ENCODE measurements at regions not wholly inside any gene's neighbourhood (a gene's known extent, or its start where the extent isn't known, plus 50 kb on each side); places are given as distances from the start of the nearest gene placed in this dataset.

- TF ChIP-seq CTCF (IDR thresholded peaks at IDR 0.05), result no peak
- no peak for TF ChIP-seq POLR2A (IDR thresholded peaks at IDR 0.05)
Measured at GRCh38 chr4:24408640-24409039, 175.7 kb downstream of the DHX15 start.
